D341Med (cell line): ENCODE measurements at regions not wholly inside any gene's neighbourhood (a gene's known extent, or its start where the extent isn't known, plus 50 kb on each side); places are given as distances from the start of the nearest gene placed in this dataset.

Source experiments
- DNase-seq: peaks from one replicate; pipeline ENCODE4 v3.0.0; 2012; ENCODE audit warnings: low spot score

- DNase-seq = no peak
Observed at GRCh38 chr9:104448036-104448435, 56.0 kb upstream of the OR13F1 start.
